Activated naive CD4-positive, alpha-beta T cell treated with anti-CD3 and anti-CD28 coated beads for 36 hours (primary cell): ENCODE measurements at regions not wholly inside any gene's neighbourhood (a gene's known extent, or its start where the extent isn't known, plus 50 kb on each side); places are given as distances from the start of the nearest gene placed in this dataset.

Experiments
- CTCF ChIA-PET: fragments of 350-600 bp; sonication (Branson Sonifier 250); formaldehyde crosslinking; loops from one replicate; lab custom pipeline; 2021; ENCODE audit warnings: antibody characterized with exemption; lab: Charles Lee
- DNase-seq: peaks from one replicate; pipeline ENCODE4 v3.0.0-alpha.2; 2020
- H3K27ac Mint-ChIP-seq: one replicate; pipeline ENCODE4 v1.8.0; 2021; ENCODE audit warnings: mild to moderate bottlenecking, mixed read lengths
- H3K27me3 Mint-ChIP-seq: one replicate; pipeline ENCODE4 v1.8.0; 2021; ENCODE audit warnings: low read depth, mixed read lengths
- H3K36me3 Mint-ChIP-seq: one replicate; pipeline ENCODE4 v1.8.0; 2021; ENCODE audit warnings: low read depth, mixed read lengths
- H3K4me1 Mint-ChIP-seq: one replicate; pipeline ENCODE4 v1.8.0; 2021; ENCODE audit warnings: low read depth, mixed read lengths
- H3K4me3 Mint-ChIP-seq: one replicate; pipeline ENCODE4 v1.8.0; 2021; ENCODE audit warnings: mild to moderate bottlenecking, moderate library complexity, mixed read lengths
- H3K9me3 Mint-ChIP-seq: one replicate; pipeline ENCODE4 v1.8.0; 2021; ENCODE audit warnings: mixed read lengths
- intact Hi-C: fragments of 100-400 bp; cut with micrococcal nuclease; formaldehyde crosslinking; loops from one replicate; pipeline ENCODE4 v1.15.1; 2023

DNA sequence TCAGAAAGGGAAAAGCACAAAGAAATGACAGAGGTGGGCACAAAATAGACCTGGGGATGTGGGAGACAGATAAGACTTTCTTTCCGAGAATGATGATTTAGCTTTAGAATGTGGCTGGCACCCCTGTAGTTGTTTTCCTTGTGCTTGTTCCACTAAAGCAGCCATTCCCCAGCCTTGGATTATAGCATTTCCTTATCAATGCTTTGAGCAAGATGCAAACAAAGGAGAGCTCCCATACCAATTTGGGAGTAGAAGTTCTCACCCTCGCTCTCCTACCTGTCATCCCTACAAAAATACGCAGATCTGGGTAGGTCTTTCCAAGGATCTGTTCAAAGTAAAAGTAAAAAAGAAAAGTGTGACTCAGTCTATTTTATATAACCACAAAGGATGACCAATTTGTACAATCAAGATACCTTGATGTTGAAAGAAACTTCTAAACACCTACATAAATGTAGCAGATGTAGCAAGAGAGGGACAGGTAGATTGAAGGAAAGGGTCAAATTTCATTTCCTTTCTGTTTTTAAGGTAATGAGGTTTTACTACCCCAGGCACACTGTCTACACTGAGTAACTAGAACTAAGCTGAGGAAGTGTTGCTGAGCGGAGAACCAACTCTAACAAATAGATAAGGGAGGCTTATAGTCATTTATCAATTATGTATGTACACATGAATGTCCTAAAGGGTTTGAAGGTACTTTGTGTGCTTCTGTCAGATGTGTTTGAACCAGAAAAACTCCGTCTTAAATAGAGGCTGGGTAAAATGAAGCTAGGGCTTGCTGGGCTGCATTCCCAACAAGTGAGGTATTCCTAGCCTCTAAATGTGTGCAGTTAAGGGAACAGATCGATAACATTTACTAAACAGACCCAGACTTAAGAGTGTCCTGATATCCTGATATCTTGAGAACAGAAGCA, 91.1 kb upstream of the LRRN1 start:
- intact Hi-C loops, result no loop called here
- DNase-seq, result no peak
- Mint-ChIP-seq H3K4me1 (no peaks in the 10 kb centered on the region), H3K27ac (no peak overlapping the region), H3K36me3 (peaks cover 2% of the 10 kb centered on the region), H3K27me3 (no peaks in the 10 kb centered on the region), H3K9me3 (peaks cover 3% of the 10 kb centered on the region), H3K4me3 (no peak overlapping the region)
- CTCF ChIA-PET, result no interaction called here

DNA sequence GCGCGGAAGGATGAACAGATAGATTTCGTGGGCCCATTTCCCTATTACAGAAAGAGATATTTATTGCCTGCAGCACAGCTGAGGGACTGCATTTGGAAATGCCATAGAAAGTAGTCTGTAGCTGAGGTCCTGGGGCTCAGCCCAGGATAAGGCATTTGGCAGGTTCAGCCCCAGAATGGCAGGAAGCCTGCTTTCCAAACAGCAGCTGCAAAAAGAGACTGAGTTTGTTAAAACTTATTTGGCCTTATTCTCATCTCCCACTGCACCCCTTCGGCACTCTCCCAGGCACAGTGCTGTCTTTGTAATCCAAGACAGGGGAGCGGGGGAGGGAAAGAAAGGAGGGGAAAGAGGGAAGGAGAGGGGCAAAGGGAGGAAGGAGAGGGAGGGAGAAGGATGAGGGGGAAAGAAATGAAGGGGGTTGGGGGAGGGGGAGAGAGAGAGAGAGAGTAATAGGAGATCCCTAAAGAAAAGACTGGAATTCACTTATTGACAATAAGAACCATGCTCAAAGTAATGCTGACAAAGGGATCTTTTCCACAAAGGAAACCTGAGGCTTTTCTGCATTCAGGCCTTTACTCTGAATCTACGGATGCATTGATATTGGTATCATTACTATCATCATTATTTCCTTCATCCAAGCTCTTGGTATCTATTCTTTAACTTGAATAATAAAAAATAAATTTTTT, 94.0 kb upstream of the LRRN1 start:
- CTCF ChIA-PET, result interaction anchor here (0.6 kb wide), 1 partner anchor 9 kb away, joined by 3 read pairs; no protein-coding TSS in a partner anchor
- Mint-ChIP-seq H3K4me3 (no peak overlapping the region), H3K4me1 (no peaks in the 10 kb centered on the region), H3K27ac (no peak overlapping the region), H3K27me3 (no peaks in the 10 kb centered on the region), H3K36me3 (no peaks in the 10 kb centered on the region), H3K9me3 (no peaks in the 10 kb centered on the region)
- intact Hi-C loops, result no loop called here
- no peak for DNase-seq

DNA sequence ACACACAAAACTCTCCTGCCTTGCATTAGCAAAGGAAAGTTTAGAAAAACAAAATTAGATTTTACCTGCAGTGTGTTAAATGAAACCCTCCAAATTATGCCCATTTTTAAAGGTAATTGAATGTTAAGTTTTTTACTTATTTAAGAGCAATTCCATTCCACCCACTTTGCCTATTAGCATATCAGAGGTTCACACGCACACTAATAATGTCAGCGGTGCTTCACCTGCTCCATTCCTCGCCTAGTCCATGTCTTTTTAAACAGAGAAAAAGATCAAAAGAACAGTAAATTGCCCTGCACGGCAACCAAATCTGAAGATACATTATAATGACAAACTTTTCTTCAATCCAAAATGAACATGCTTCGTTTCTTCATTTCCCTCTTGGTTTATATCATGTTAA, 97.3 kb upstream of the LRRN1 start:
- no peaks in the 10 kb centered on the region for H3K4me1 Mint-ChIP-seq
- no peaks in the 10 kb centered on the region for H3K27me3 Mint-ChIP-seq
- no peak for DNase-seq
- CTCF ChIA-PET, result no interaction called here
- intact Hi-C loops, result no loop called here
- H3K36me3 Mint-ChIP-seq, result no peaks in the 10 kb centered on the region
- no peak overlapping the region for H3K4me3 Mint-ChIP-seq
- no peaks in the 10 kb centered on the region for H3K9me3 Mint-ChIP-seq
- H3K27ac Mint-ChIP-seq, result no peak overlapping the region

- H3K27ac Mint-ChIP-seq, result no peak overlapping the region
- intact Hi-C loops, result no loop called here
- H3K4me1 Mint-ChIP-seq, result no peaks in the 10 kb centered on the region
- DNase-seq, result no peak
- H3K36me3 Mint-ChIP-seq, result no peaks in the 10 kb centered on the region
- H3K27me3 Mint-ChIP-seq, result no peaks in the 10 kb centered on the region
- no peaks in the 10 kb centered on the region for H3K9me3 Mint-ChIP-seq
- CTCF ChIA-PET, result no interaction called here
- no peak overlapping the region for H3K4me3 Mint-ChIP-seq
Observed at GRCh38 chr3:3699816-3700633, 99.2 kb upstream of the LRRN1 start.

- no peaks in the 10 kb centered on the region for H3K9me3 Mint-ChIP-seq
- no peak overlapping the region for H3K4me3 Mint-ChIP-seq
- DNase-seq, result no peak
- H3K36me3 Mint-ChIP-seq, result no peaks in the 10 kb centered on the region
- CTCF ChIA-PET, result no interaction called here
- no peaks in the 10 kb centered on the region for H3K4me1 Mint-ChIP-seq
- no peak overlapping the region for H3K27ac Mint-ChIP-seq
- intact Hi-C loops, result no loop called here
- H3K27me3 Mint-ChIP-seq, result no peaks in the 10 kb centered on the region
Observed at GRCh38 chr3:3699407-3699806, 99.8 kb upstream of the LRRN1 start.

GRCh38 chr3:3696345-3696744, 102.9 kb upstream of the LRRN1 start:
- Mint-ChIP-seq H3K4me1 (no peaks in the 10 kb centered on the region), H3K9me3 (no peaks in the 10 kb centered on the region), H3K27me3 (no peaks in the 10 kb centered on the region), H3K36me3 (no peaks in the 10 kb centered on the region), H3K4me3 (no peak overlapping the region), H3K27ac (no peak overlapping the region)
- no peak for DNase-seq
- CTCF ChIA-PET, result no interaction called here
- intact Hi-C loops, result no loop called here

- DNase-seq, result no peak
- no peak overlapping the region for H3K27ac Mint-ChIP-seq
- no peak overlapping the region for H3K4me3 Mint-ChIP-seq
- H3K9me3 Mint-ChIP-seq, result no peaks in the 10 kb centered on the region
- no peaks in the 10 kb centered on the region for H3K4me1 Mint-ChIP-seq
- intact Hi-C loops, result no loop called here
- CTCF ChIA-PET, result no interaction called here
- H3K27me3 Mint-ChIP-seq, result no peaks in the 10 kb centered on the region
- no peaks in the 10 kb centered on the region for H3K36me3 Mint-ChIP-seq
Observed at GRCh38 chr3:3693593-3693992, 105.6 kb upstream of the LRRN1 start.

DNA sequence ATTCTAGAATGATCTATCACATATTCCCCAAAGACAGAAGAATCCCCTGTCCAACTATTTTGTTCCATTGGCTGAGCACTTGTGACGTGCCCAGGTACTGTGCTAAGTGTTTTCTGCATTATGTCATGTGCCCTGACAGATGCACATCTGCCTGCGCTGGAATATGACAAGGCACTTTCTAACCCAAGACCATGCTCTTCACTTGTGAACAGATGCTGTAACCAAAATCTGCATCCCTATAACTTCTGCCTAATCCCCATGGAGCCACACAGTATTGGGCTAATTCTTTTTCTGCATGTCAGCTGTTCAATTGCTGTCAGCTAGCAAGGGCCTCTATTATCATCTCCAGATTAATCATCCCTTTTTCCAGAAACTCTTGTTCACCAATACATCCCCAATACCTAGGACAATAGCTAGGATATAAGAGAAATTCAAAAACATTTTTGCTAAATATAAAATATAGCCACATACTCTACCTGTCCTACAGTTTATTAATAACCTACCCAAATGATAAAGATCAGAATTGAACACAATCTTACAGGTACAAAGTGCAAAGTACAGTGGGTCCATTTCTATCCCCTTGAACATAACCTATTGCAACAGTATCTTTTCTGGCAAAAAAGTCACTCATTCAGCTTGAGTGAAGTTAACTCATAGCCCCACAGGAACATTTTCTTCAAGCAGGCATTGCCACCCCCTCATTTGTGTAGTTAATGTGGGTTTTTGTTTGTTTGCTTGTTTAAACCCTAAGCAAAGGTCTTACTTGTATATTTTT, 109.4 kb upstream of the LRRN1 start:
- H3K27me3 Mint-ChIP-seq, result no peaks in the 10 kb centered on the region
- no peaks in the 10 kb centered on the region for H3K4me1 Mint-ChIP-seq
- H3K4me3 Mint-ChIP-seq, result no peak overlapping the region
- H3K36me3 Mint-ChIP-seq, result no peaks in the 10 kb centered on the region
- intact Hi-C loops, result no loop called here
- no peak for DNase-seq
- H3K9me3 Mint-ChIP-seq, result no peaks in the 10 kb centered on the region
- H3K27ac Mint-ChIP-seq, result no peak overlapping the region
- CTCF ChIA-PET, result interaction anchor here (0.9 kb wide), 1 partner anchor 51 kb away, joined by 3 read pairs; no protein-coding TSS in a partner anchor

DNA sequence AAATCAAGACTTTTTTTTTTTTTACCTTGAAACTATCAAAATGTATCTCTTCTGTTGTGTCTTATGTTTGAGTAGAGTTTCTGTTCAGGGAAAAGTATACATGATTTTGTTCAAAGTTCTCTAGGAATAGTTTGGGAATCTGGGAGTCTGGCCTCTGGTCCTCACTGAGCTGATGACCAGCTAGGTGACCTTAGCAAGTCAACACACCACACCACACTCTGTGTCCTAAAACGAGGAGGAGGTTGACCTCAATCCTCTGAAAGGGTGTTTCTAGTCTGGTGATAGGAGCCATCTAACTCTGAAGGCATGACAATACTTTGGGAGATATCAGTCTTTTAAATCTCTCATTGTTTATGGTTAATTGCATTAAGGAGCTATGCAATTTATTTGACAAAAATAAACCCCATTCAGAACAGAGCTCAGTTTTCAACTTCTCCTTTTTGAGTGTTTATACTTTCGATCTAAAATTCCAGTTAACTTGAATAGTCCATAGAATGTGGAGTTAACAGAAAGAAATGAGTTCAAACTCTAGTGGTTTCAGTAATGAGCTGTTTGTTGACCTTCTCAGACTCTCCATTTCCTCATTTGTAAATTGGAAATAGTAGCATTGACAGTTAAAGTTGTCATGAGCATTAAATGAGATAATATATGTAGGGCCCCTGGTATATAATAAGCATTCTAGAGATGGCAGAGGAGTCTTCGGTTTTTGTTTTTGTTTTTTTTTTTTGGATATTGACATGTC, 112.2 kb upstream of the LRRN1 start:
- Mint-ChIP-seq H3K27ac (no peak overlapping the region), H3K36me3 (no peaks in the 10 kb centered on the region), H3K9me3 (no peaks in the 10 kb centered on the region), H3K4me3 (no peak overlapping the region), H3K4me1 (no peaks in the 10 kb centered on the region), H3K27me3 (no peaks in the 10 kb centered on the region)
- CTCF ChIA-PET, result no interaction called here
- no peak for DNase-seq
- intact Hi-C loops, result no loop called here

DNA sequence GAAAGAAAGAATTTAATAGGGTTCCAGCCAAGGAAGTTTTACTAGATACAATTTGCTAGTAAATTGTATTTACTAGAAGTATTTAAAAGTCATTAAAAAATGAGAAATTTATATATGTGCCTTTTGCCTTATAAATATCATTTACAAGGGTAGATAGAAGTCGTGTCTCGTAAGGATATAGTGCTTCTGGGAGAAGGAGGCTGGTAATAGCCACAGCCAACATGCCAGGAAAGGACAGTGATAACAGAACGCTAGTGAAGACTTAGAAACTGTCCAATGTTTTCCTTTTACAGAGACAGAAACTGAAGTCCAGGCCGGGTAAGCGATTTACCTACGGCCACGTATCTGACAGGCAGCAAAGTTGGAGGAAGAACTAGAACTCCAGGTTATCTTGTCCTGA, 113.5 kb upstream of the LRRN1 start:
- CTCF ChIA-PET, result no interaction called here
- intact Hi-C loops, result no loop called here

GRCh38 chr3:3683261-3683660, 116.0 kb upstream of the LRRN1 start:
- intact Hi-C loops, result no loop called here
- no peak overlapping the region for H3K4me3 Mint-ChIP-seq
- H3K4me1 Mint-ChIP-seq, result no peaks in the 10 kb centered on the region
- H3K27me3 Mint-ChIP-seq, result no peaks in the 10 kb centered on the region
- no peak overlapping the region for H3K27ac Mint-ChIP-seq
- CTCF ChIA-PET, result no interaction called here
- no peaks in the 10 kb centered on the region for H3K36me3 Mint-ChIP-seq
- DNase-seq, result no peak
- peaks cover 1% of the 10 kb centered on the region for H3K9me3 Mint-ChIP-seq

More for the DNA sequence above, 113.5 kb upstream of the LRRN1 start:
- Mint-ChIP-seq H3K4me1 (no peaks in the 10 kb centered on the region), H3K27ac (no peak overlapping the region), H3K36me3 (no peaks in the 10 kb centered on the region), H3K9me3 (no peaks in the 10 kb centered on the region), H3K4me3 (no peak overlapping the region), H3K27me3 (no peaks in the 10 kb centered on the region)
- DNase-seq, result no peak
